ENCODE measurements at regions not wholly inside any gene's neighbourhood (a gene's known extent, or its start where the extent isn't known, plus 50 kb on each side); places are given as distances from the start of the nearest gene placed in this dataset.
"Not testable (repeated sequence)": the region's sequence is repeated elsewhere in the genome, so short reads cannot be mapped to it uniquely, and the experiment has no call there.

- DNase-seq (ENCODE audit: low read depth in 2 of 2), result no peak
Observed at GRCh38 chr15:30030345-30030744, 52.4 kb upstream of the GOLGA8J start.

- no peak for DNase-seq (ENCODE audit: low read depth in 2 of 2)
Observed at GRCh38 chr15:30023798-30024295, 58.9 kb upstream of the GOLGA8J start.

- no peak for DNase-seq (ENCODE audit: low read depth in 2 of 2)
Observed at GRCh38 chr15:30010746-30011145, 72.0 kb upstream of the GOLGA8J start.

GRCh38 chr15:30008156-30008555 is 74.6 kb upstream of the GOLGA8J start:
- no peak for DNase-seq (ENCODE audit: low read depth in 2 of 2)

GRCh38 chr15:30001602-30002001 is 81.2 kb upstream of the GOLGA8J start:
- no peak for DNase-seq (ENCODE audit: low read depth in 2 of 2)

GRCh38 chr15:29998033-29998432 is 84.7 kb upstream of the GOLGA8J start:
- no peak for DNase-seq (ENCODE audit: low read depth in 2 of 2)

- DNase-seq (ENCODE audit: low read depth in 2 of 2), result no peak
Observed at GRCh38 chr15:29997499-29997898, 85.3 kb upstream of the GOLGA8J start.

- DNase-seq (ENCODE audit: low read depth in 2 of 2), result no peak
Observed at GRCh38 chr15:29994284-29994683, 88.5 kb upstream of the GOLGA8J start.

- DNase-seq (ENCODE audit: low read depth in 2 of 2), result no peak
Observed at GRCh38 chr15:29990954-29991353, 91.8 kb upstream of the GOLGA8J start.

GRCh38 chr15:29990035-29990434 is 92.7 kb upstream of the GOLGA8J start:
- DNase-seq (ENCODE audit: low read depth in 2 of 2), result no peak

- no peak for DNase-seq (ENCODE audit: low read depth in 2 of 2)
Observed at GRCh38 chr15:29988701-29989100, 94.1 kb upstream of the GOLGA8J start.

GRCh38 chr15:29986946-29987345 is 95.8 kb upstream of the GOLGA8J start:
- DNase-seq (ENCODE audit: low read depth in 2 of 2), result no peak

GRCh38 chr15:29978411-29979382 is 104.1 kb upstream of the GOLGA8J start:
- no peak for DNase-seq (ENCODE audit: low read depth in 2 of 2)

GRCh38 chr15:29974056-29974455 is 108.7 kb upstream of the GOLGA8J start:
- not testable (repeated sequence) for DNase-seq (ENCODE audit: low read depth in 2 of 2)

GRCh38 chr15:29972051-29972450 is 110.7 kb upstream of the GOLGA8J start:
- DNase-seq (ENCODE audit: low read depth in 2 of 2), result no peak

GRCh38 chr15:29970402-29970695 is 112.4 kb upstream of the GOLGA8J start:
- DNase-seq (ENCODE audit: low read depth in 2 of 2), result no peak

GRCh38 chr15:29969562-29970401 is 113.0 kb upstream of the GOLGA8J start:
- no peak for DNase-seq (ENCODE audit: low read depth in 2 of 2)

- no peak for DNase-seq (ENCODE audit: low read depth in 2 of 2)
Observed at GRCh38 chr15:29968895-29969561, 113.7 kb upstream of the GOLGA8J start.

- no peak for DNase-seq (ENCODE audit: low read depth in 2 of 2)
Observed at GRCh38 chr15:29968099-29968894, 114.5 kb upstream of the GOLGA8J start.

GRCh38 chr15:29962407-29962806 is 120.3 kb upstream of the GOLGA8J start:
- no peak for DNase-seq (ENCODE audit: low read depth in 2 of 2)

All from stimulated activated CD8-positive, alpha-beta memory T cell treated with anti-CD3 and anti-CD28 coated beads, Interleukin-2, amount 100 ng/mL, for 48 hours (primary cell).